Lung microvascular endothelial cell (primary cell): ENCODE measurements at regions not wholly inside any gene's neighbourhood (a gene's known extent, or its start where the extent isn't known, plus 50 kb on each side); places are given as distances from the start of the nearest gene placed in this dataset.

ENCODE experiments used
- DNase-seq, 2 donors: peaks; one replicate each; pipeline versions ENCODE4 v3.0.0 to v3.0.0-alpha.2; 2010; ENCODE audit warnings: low read depth in 2 of 2

GRCh38 chr2:7919510-7919909, 762.3 kb upstream of the ID2 start:
- DNase-seq: no peak

DNA sequence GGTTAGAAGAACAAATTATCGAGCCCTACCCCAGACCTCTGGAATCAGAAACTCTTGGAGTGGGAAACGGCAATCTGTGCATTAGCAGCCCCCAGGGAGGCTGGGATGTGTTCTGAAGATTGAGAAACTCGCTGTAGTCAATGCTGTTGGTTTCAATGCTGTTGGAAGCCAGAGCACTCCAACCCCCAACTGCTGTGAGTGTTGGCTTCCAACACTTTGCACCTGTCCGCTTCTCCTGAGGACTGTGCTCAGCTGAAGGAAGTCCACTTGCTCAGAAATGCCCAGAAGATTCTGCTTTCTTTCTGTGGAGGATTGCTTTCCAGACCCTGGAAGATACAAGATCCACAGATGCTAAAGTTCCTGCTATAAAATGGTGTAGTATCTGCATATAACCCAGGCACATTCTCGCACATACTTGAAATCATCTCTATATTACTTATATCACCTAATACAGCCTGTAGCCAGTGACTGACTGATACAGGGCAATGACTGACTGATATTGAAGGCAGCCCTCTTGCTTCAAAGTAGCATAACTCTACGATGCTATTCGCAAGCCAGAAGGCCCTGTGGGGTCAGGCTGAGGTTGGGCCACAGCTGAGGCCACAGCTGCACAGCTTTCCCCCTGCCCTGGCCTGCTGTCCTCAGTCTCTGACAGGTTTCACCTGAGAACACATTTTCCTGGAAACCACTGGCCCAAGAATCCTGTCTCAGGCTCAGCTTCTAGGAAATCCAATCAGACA, 757.7 kb upstream of the ID2 start:
- DNase-seq: no peak

- no peak for DNase-seq
These were observed 756.4 kb upstream of the ID2 start for GRCh38 chr2:7925506-7925905.

GRCh38 chr2:7927691-7928090, 754.2 kb upstream of the ID2 start:
- DNase-seq: no peak

GRCh38 chr2:7929281-7929680, 752.6 kb upstream of the ID2 start:
- no peak for DNase-seq

- no peak for DNase-seq
These were observed 750.8 kb upstream of the ID2 start for GRCh38 chr2:7930800-7931635.

DNA sequence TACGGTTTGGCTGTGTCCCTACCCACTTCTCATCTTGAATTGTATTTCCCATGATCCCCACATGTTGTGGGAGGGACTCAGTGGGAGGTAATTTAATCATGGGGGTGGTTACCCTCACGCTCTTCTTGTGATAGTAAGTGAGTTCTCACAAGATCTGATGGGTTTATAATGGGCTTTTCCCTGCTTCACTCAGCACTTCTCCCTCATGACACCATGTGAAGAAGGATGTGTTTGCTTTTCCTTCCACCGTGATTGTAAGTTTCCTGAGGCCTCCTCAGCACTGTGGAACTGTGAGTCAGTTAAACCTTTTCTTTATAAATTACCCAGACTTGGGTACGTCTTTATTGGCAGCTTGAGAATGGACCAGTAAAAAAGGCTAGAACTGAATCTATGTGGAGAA, 750.0 kb upstream of the ID2 start:
- no peak for DNase-seq

- DNase-seq: no peak
These were observed 748.2 kb upstream of the ID2 start for GRCh38 chr2:7933672-7934071.

- DNase-seq: no peak
These were observed 747.4 kb upstream of the ID2 start for GRCh38 chr2:7934476-7934875.

- DNase-seq: no peak
These were observed 744.8 kb upstream of the ID2 start for GRCh38 chr2:7937082-7937481.

DNA sequence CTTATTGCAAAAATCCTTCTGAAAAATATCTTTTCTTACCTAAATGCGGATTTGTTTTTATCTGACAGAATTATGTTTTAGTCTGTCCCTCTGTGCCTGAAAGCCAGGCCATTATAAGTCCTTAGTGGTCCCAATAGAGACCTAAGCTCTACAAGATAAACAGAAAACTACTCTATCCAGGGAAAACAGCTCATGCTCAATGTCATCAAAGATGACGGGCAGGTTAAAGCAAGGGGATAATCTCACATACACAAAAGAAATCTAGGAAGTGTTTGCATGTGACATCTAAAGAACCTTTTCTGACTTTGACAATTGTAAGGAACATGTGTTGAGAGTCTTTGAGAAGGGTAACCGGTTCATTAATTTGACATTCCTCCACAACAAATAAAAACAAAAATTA, 741.1 kb upstream of the ID2 start:
- DNase-seq: no peak

GRCh38 chr2:7943446-7943845, 738.4 kb upstream of the ID2 start:
- no peak for DNase-seq

DNA sequence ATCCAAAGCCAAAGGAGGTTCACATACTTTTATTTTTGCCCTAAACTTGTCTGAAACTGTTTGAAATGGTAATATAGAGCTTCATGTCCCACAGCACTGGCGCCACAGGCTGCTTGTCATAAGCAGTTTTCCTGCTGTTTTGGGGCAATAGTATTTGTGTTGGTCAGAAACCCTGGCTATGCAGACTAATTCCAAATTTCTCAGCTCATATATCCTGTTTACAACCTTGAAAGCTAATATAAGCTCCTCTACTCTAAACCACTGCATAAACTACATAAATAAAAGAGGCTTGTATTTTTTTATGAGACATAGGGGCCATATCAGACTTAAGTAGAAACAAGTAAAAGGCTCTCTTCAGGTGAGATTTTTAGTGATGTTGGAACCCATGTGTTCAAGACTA, 736.8 kb upstream of the ID2 start:
- no peak for DNase-seq

- no peak for DNase-seq
These were observed 731.7 kb upstream of the ID2 start for GRCh38 chr2:7950035-7950612.

DNA sequence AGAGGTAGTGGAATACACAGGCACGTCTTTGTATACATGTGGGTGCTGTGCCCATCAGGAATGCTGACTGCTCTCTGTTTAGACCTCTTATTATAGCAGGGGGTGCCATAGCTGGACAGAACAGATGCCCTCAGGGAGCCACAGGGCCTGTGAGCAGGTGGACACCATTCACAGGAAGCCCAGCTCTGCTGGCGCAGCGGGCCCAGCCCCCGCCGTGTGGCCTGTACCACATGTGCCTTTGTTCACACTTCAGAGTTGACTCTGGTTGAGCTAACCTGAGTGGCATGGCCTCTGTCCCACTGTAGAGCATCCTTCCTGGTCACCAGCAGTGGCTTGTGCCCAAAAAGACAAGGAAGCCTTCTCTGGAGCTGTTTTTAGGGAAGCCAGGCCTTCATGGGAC, 730.9 kb upstream of the ID2 start:
- no peak for DNase-seq

GRCh38 chr2:7951490-7951889, 730.4 kb upstream of the ID2 start:
- no peak for DNase-seq

DNA sequence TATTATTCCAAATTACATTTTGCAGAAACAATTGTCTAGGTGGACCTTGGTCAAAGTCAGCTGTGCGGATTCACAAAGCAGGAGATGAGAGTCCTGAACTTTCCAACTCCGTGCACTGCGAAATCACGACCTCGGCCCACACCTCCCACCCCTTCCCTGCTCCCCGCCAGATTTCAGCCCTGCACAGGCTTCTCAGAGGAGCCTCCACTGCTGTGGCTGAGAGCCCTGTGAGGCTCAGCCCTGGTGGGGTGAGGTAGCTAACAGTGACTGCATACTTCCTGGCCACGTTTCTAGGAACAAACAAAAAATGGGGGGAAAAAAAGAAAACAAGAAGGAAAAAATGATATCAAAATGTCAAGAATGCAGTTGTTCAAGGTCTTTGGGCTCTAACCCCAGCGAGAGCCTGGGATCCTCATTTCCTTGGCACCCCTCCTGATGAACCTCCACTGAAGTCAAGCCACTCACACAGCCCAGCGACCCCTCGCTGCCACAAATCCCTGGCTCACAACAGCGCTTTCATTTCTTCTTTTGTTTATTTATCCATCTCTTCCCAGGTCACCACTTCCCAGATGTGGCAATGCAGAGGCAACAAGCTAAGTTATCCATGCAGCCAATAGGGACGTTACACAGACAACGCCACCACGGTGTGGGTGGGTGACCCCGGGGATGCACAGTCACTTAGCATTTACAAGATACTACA, 729.7 kb upstream of the ID2 start:
- DNase-seq: no peak

GRCh38 chr2:7953195-7953594, 728.7 kb upstream of the ID2 start:
- DNase-seq: no peak

DNA sequence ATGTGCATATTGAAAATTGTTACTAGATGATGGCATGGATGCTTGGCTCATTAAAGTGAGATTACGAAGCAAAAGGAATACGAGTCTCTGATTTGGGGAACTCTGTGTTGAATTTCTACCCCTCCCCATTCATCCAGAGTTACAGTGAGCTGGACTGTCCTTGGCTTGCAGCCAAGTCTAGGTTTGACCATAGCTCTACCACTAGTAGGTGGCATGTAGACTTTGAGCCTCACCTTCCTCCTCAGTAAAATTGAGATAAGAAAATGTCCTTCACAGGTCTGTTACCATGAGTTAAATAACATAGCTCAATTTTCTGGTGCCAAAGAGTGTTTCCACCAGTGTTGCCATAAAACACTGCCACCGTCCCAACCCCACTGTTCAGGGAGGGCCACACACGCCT, 727.6 kb upstream of the ID2 start:
- DNase-seq: no peak

- DNase-seq: no peak
These were observed 725.6 kb upstream of the ID2 start for GRCh38 chr2:7956126-7956689.

DNA sequence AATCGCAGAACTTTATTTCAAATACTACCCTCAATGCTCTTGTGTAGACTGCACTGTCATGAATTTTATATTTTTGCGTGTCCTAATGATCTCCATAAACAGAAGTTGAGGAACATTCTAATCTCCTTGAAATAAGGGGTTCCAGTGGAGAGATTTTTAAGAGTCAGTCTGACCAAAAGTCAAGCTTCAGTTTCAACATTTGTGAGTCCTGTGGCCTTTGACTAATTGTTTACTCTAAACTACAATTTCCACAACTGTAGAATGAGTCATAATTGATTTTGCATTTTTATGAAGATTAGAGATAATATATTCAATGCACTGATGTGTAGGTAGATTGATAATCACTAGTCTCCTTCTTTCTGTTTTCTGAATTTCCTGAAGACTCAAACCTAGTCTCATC, 720.3 kb upstream of the ID2 start:
- no peak for DNase-seq

DNA sequence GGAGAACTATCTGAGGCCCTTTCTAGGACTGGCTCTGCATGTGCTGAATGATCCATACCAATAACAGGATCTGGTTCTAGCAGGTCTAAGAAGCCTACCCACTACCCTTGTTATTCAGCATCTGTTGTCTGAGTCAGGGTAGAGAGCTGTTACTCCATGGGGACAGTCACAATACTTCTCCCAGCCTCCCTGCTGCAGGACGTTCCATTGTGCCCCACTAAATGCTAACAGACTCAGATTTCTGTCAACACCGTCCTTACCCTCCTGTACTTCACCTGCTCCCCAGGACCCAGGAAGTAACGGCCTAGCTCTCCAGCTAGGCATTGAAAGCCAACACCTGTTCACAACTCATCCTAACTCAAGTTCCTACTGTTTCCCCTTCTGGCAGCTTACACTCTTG, 719.7 kb upstream of the ID2 start:
- no peak for DNase-seq
